NOMO-1 treated with dmso at 0.1 percent for 144 hours (cell line): ENCODE measurements at regions not wholly inside any gene's neighbourhood (a gene's known extent, or its start where the extent isn't known, plus 50 kb on each side); places are given as distances from the start of the nearest gene placed in this dataset.

ENCODE experiments used
- DNase-seq: peaks from one replicate; lab custom pipeline; 2025; ENCODE audit not compliant: unreplicated experiment; lab: John Stamatoyannopoulos, UW

GRCh38 chr11:19597206-19597605, 115.4 kb upstream of the NAV2 start:
- no peak for DNase-seq

- DNase-seq, result no peak
Measured at GRCh38 chr11:19595840-19596751, 116.5 kb upstream of the NAV2 start.

GRCh38 chr11:19595499-19595839, 117.2 kb upstream of the NAV2 start:
- no peak for DNase-seq

DNA sequence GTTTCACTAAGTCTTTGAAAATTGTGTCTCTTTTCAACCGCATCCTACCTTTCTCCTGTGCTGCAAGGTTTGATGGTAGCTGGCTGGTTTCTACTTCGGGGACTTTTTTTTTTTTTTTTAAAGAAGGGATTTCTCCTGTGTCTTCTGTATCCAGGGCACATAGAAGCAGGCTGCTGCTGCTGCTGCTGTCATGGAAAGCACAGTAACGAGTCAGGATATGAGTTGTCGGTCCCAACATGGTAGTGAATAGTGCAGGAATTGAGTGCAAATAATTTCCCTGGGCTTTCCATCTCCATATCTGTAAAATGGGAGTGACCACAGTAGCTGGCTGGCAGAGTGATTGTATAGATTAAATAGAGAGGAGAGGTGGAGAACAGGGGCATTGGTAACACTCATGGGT, 118.3 kb upstream of the NAV2 start:
- DNase-seq, result no peak

DNA sequence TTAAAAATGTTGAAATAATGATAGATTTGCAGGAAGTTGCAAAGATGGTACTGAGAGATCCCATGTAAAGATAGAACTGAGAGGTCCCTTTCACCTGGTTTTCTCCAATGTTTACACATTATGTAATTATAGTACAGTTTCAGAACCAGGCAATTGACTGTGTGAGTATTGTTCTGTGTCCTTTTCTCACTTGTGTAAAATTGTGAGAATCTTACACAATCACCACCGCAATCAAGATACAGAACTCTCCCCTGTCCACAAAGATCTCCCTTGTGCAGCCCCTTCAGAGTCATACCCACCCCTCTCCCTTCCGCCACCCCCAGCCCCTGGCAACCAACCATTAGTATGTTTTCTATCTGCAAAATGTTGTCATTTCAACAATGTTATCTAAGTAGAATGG, 119.8 kb upstream of the NAV2 start:
- DNase-seq, result no peak

- DNase-seq, result no peak
Measured at GRCh38 chr11:19589567-19590260, 122.9 kb upstream of the NAV2 start.

DNA sequence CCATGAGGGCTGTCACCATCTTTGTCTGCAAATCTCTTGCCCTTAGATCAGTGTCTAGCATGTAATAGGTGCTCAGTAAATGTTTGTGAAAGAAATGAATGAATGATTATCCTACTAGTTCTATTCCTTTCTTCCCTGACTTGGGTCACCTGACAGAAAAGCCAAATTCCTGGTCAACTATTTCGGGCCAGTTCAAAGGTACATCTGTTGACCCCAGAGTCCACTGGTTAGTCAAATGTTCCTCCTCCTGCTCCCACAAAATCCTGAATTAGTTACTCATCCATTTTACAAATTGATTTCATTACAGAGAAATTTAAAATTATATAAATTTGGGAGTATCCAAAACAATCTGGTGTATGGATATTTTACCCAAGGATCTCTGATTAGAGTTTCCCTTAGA, 124.7 kb upstream of the NAV2 start:
- DNase-seq, result no peak

DNA sequence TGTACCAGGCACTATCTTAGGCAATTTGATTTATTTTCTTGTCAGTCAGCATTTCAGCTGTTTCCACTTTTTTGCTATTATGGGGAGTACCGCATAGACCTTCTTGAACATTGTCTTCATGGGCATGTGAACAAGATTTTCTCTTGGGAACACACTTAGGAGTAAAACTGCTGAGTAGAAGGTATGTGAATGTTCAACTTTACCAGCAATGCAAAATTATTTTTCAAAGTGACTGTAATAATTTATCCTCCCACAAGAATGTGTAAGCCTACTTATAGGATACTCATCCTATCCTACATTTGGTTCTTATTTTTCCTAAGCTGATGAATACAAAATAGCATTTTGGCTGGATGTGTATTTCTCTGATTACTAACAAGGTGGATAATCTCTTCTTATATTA, 132.0 kb upstream of the NAV2 start:
- no peak for DNase-seq

DNA sequence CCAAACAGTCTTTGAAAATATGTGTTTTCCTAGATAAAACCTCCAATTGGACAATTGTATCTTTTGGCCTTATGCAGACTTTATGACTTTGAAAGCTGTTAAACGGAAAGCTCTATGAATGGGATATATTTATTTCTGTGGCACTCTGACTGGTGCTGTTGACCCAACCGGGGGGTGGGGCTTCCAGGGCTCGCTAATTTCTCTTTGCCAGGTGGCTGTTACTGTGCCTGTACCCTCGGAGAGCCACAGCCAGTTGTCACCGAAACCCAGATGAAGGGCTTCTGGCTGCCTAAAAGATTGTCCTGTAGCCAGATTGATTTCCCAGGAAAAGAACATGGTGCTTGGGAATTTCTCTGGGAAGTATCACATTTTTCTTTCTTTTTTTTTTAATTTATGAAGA, 132.7 kb upstream of the NAV2 start:
- DNase-seq, result no peak

DNA sequence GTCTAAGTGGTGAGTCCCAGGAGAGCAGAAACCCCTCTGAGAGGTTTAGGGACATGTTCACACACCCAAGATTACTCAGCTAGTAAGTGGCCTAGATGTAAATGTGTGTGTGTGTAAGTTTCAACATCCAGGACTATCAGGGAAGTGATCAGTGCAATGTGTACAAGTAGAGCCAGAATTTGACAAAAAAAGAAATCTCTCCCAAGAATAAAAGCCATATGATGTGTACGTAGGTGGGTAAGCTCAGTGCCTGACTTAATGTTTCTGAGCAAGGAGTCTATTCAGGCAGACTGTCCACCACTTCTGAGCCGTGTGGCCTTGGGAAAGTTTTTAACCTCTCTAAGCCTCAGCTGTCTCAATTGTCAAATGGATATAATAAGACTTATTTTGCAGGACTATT, 133.8 kb upstream of the NAV2 start:
- no peak for DNase-seq

DNA sequence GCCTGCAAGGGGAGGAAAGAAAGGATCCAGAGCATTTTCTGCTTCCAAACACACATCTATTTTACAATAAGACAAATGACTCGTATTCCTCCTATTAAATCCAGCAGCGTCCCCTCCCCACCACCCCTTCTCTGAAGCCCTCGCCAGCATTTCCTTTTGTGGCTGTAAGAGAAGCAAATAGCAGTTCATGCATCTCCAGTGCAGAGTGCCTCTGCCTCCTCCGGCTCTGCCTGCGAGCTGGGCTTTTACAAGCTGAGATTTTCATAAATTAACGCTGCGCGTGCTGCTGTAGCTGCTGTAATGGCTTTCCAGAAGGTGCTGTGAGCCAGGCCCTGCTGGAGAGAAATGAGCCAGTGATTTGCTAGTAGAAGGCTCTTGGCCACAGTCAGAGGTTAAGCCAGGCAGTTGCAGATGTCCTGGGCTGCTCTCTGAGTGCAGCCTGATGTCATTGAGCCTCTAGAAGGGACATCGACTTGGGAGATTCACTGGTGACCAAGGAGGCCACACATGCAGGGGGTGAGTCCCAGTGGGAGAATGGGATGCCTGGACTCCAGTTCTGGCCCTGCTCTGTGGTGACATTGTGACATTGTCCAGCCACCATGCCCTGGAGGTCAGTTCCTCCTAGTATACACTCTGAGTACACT, 134.5 kb upstream of the NAV2 start:
- DNase-seq, result no peak

- DNase-seq, result no peak
Measured at GRCh38 chr11:19577391-19577975, 135.2 kb upstream of the NAV2 start.

- no peak for DNase-seq
Measured at GRCh38 chr11:19576903-19577302, 135.7 kb upstream of the NAV2 start.

- DNase-seq, result no peak
Measured at GRCh38 chr11:19576054-19576453, 136.6 kb upstream of the NAV2 start.

DNA sequence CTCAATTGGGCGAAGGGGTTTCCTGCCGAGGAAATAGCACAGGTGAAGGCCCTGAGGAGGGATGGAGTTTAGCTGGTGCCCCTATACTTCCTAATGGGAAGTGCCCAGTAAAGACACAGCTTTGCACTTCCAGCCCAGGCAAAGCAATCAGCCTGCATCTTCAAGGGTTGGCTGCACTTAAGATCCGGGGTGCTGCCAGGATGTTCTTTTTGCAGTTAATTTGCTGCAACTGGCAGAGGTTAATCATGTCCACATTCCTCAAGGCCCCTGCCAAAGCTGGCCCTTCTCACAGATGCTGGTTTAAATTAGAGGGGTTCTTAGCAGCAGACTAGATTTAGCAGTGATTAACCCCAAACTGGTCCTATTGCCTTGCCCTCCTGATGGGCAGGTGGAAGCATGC, 137.7 kb upstream of the NAV2 start:
- DNase-seq, result no peak

- DNase-seq, result no peak
Measured at GRCh38 chr11:19573666-19574065, 139.0 kb upstream of the NAV2 start.

DNA sequence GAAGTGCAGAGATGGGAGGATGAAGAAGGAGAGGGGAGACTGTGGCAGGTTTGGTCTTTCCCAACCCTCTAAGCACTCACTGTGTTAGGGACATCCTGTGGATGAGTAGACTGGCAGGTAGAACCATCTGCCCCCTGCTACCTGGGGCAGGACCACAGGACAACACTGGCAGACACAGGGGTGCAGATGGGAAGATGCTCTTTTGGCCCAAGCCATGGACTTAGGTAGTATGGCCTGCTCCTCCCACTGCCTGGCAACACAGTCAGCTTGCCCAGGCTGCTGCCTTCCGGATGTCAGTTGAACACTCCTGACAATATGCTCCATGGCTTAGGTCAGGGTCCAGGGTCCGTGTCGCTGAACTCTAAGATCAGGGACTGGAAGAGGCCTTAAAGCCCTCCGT, 140.7 kb upstream of the NAV2 start:
- DNase-seq, result no peak

- DNase-seq, result no peak
Measured at GRCh38 chr11:19570889-19571288, 141.7 kb upstream of the NAV2 start.

DNA sequence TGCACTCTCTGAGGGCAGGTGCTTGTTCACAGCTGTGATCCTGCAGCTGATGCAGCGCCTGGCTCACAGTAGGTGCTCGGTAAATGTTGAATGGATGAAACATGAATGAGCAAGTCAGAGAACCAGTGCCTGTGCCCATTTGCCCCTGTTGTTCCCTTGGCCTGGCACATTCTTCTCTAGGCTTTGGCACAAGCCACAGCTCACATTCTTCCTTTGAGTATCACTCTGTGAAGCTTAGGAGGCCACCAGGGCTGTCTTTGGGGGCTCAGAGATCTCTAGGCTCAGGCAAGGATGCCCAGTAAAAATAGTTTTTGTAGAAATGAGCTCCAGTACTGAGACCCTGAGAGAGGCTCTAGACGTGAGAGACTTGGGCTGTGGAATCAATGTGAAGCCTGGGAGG, 144.6 kb upstream of the NAV2 start:
- DNase-seq, result no peak

GRCh38 chr11:19566583-19567379, 145.9 kb upstream of the NAV2 start:
- no peak for DNase-seq

- no peak for DNase-seq
Measured at GRCh38 chr11:19565639-19566038, 147.0 kb upstream of the NAV2 start.
